ENCODE measurements at regions not wholly inside any gene's neighbourhood (a gene's known extent, or its start where the extent isn't known, plus 50 kb on each side); places are given as distances from the start of the nearest gene placed in this dataset.

GRCh38 chr4:157444014-157444413 lies 223.5 kb downstream of the GRIA2 start:
- DNase-seq, result no peak

DNA sequence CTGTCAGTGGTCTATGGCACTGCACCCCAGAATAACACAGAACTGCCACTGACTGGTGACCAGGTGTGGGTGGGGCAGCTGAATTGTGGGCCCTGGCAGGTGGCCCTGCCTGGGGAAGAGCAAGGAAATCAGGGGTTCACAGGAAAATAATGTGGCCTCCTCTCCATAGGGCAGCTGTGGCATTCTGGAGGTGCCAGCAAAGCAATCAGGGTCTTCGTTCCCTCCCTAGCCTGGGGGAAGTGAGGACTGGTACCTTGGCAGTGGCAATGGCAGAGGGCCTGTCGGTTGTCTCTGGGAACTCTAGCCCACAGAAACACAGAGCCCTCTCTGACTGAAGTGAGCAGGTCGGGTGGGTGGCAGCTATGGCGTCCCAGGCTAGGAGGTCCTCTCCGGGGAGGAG lies 223.0 kb downstream of the GRIA2 start:
- no peak for DNase-seq

- no peak for DNase-seq
Observed at GRCh38 chr4:157425897-157426296, 205.4 kb downstream of the GRIA2 start.

GRCh38 chr4:157423526-157424020 lies 203.0 kb downstream of the GRIA2 start:
- no peak for DNase-seq

DNA sequence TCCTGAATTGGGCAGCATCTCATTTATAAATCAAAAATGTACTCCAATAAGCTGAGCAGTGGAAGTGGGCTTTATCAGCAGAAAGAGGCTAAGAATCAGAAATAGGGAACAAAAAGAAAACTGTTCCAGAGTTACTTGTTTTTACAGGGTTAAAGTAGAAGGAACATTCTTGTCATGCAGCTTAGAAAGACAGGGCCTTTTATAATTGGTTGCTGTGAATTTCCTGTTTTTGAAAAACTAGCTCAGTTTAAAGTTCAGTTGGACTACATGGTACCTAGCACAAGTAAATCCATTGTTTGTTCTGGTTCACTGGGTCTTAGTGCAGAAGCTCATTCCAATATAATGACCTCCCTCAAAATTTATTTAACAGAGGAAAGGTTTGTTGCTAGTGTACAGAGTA lies 200.8 kb downstream of the GRIA2 start:
- no peak for DNase-seq

Data from NCI-H2029 treated with DMSO at 0.1 percent for 48 hours (cell line).